CD4-positive, alpha-beta T cell (primary cell): ENCODE measurements at regions not wholly inside any gene's neighbourhood (a gene's known extent, or its start where the extent isn't known, plus 50 kb on each side); places are given as distances from the start of the nearest gene placed in this dataset.

Experiments
- ATAC-seq: fragments of 200-7000 bp; cut with Tn5 transposase; one replicate; pipeline ENCODE4 v1.10.0; 2022; ENCODE audit warnings: mild to moderate bottlenecking; ENCODE audit not compliant: poor library complexity
- CTCF ChIA-PET: fragments of 350-600 bp; sonication (Branson Sonifier 250); formaldehyde crosslinking; loops from one replicate; lab custom pipeline; 2021; ENCODE audit warnings: antibody characterized with exemption, inconsistent platforms; lab: Charles Lee
- POLR2A ChIA-PET: fragments of 350-600 bp; sonication (Branson Sonifier 250); formaldehyde crosslinking; loops from one replicate; lab custom pipeline; 2021; ENCODE audit warnings: antibody characterized with exemption, inconsistent platforms; lab: Charles Lee
- DNase-seq, 14 experiments: peaks; one replicate each; pipeline ENCODE4 v3.0.0-alpha.2; 2013 to 2020; ENCODE audit warnings: mixed read lengths in 2 of 14
- H3K27ac ChIP-seq, 2 donors: one replicate each; pipeline versions ENCODE4 v1.5.1 to v1.7.0; 2013; ENCODE audit warnings: low read length in 2 of 2, low read depth in 1 of 2, mild to moderate bottlenecking in 1 of 2
- H3K27me3 ChIP-seq, 2 experiments: 1 replicate in 1 of 2; 2 replicates in 1 of 2; pipeline versions ENCODE4 v1.6.1 to v1.7.0; 2013; ENCODE audit warnings: low read length in 2 of 2, control low read depth in 1 of 2, mild to moderate bottlenecking in 1 of 2, moderate library complexity in 1 of 2; ENCODE audit not compliant: insufficient read depth in 2 of 2, control insufficient read depth in 1 of 2
- H3K36me3 ChIP-seq: one replicate; pipeline ENCODE4 v1.6.1; 2013; ENCODE audit warnings: low read length, control low read depth; ENCODE audit not compliant: insufficient read depth
- H3K4me1 ChIP-seq: one replicate; pipeline ENCODE4 v1.6.1; 2013; ENCODE audit warnings: low read length, control low read depth; ENCODE audit not compliant: insufficient read depth
- H3K4me3 ChIP-seq: one replicate; pipeline ENCODE4 v1.5.1; 2013; ENCODE audit warnings: mild to moderate bottlenecking, low read length, moderate library complexity
- H3K9me3 ChIP-seq, 2 experiments: 1 replicate in 1 of 2; 2 replicates in 1 of 2; pipeline versions ENCODE4 v1.6.1 to v1.7.0; 2013; ENCODE audit warnings: low read length in 2 of 2, mild to moderate bottlenecking in 2 of 2, control low read depth in 1 of 2, moderate library complexity in 1 of 2; ENCODE audit not compliant: control insufficient read depth in 1 of 2, insufficient read depth in 1 of 2
- H3K27ac Mint-ChIP-seq: one replicate; pipeline ENCODE4 v1.8.0; 2020; ENCODE audit warnings: mixed read lengths
- H3K27me3 Mint-ChIP-seq: one replicate; pipeline ENCODE4 v1.8.0; 2021; ENCODE audit warnings: mixed read lengths
- H3K36me3 Mint-ChIP-seq: one replicate; pipeline ENCODE4 v1.8.0; 2021; ENCODE audit warnings: low read depth, mixed read lengths
- H3K4me1 Mint-ChIP-seq: one replicate; pipeline ENCODE4 v1.8.0; 2021; ENCODE audit warnings: low read depth, mixed read lengths
- H3K4me3 Mint-ChIP-seq: one replicate; pipeline ENCODE4 v1.8.0; 2020; ENCODE audit warnings: mild to moderate bottlenecking, mixed read lengths
- H3K9me3 Mint-ChIP-seq: one replicate; pipeline ENCODE4 v1.8.0; 2020; ENCODE audit warnings: mixed read lengths
- CTCF ChIP-seq: fragments of 200-600 bp; IDR thresholded peaks from one replicate; pipeline ENCODE4 v1.8.0; 2022; ENCODE audit warnings: antibody characterized with exemption, mild to moderate bottlenecking
- intact Hi-C, 2 experiments: fragments of 100-400 bp; cut with DNase I in 1 of 2; cut with micrococcal nuclease in 1 of 2; formaldehyde crosslinking; loops; one replicate each; pipeline versions ENCODE4 v1.15.1 to v1.9.0; 2023 to 2025; cut with DNase I, micrococcal nuclease

- H3K4me3 ChIP-seq = no peak overlapping the region
- H3K27me3 Mint-ChIP-seq = no peaks in the 10 kb centered on the region
- H3K4me1 ChIP-seq = peaks cover 9% of the 10 kb centered on the region
- intact Hi-C loops = no loop called here
- no peak overlapping the region for H3K27ac ChIP-seq
- no peaks in the 10 kb centered on the region for H3K9me3 Mint-ChIP-seq
- H3K36me3 Mint-ChIP-seq = no peaks in the 10 kb centered on the region
- TF ChIP-seq CTCF = no peak
- DNase-seq = no peak
- no peaks in the 10 kb centered on the region for H3K9me3 ChIP-seq
- peaks cover 80% of the 10 kb centered on the region for H3K4me1 Mint-ChIP-seq
- ChIA-PET POLR2A (no interaction called here), CTCF (interaction anchor here (1.3 kb wide), 1 partner anchor 11 kb away, joined by 4 read pairs; no protein-coding TSS in a partner anchor)
- H3K27me3 ChIP-seq = no peaks in the 10 kb centered on the region
- no peaks in the 10 kb centered on the region for H3K36me3 ChIP-seq
- ATAC-seq = no peak
- no peak overlapping the region for H3K27ac Mint-ChIP-seq
- H3K4me3 Mint-ChIP-seq = no peak overlapping the region
Observed at GRCh38 chr1:198917226-198917625, 278.4 kb downstream of the PTPRC start.

- DNase-seq (peak in 1 of 14 experiments; percentile 30), ATAC-seq (no peak)
- no peak overlapping the region for H3K4me3 ChIP-seq
- H3K27ac ChIP-seq = no peak overlapping the region
- CTCF ChIA-PET = no interaction called here
- POLR2A ChIA-PET = interaction anchor here (0.6 to 4.3 kb wide), 3 partner anchors 11 to 290 kb away, joined by 3 to 53 read pairs (median 14); no protein-coding TSS in a partner anchor
- no peaks in the 10 kb centered on the region for H3K27me3 Mint-ChIP-seq
- no peaks in the 10 kb centered on the region for H3K27me3 ChIP-seq
- H3K4me3 Mint-ChIP-seq = peak overlapping the region; percentile 75
- no peaks in the 10 kb centered on the region for H3K9me3 ChIP-seq
- H3K4me1 Mint-ChIP-seq = peaks cover 81% of the 10 kb centered on the region
- no peaks in the 10 kb centered on the region for H3K36me3 ChIP-seq
- H3K4me1 ChIP-seq = peaks cover 10% of the 10 kb centered on the region
- intact Hi-C loops = loop anchor here in 1 of 2 experiments (2.0 kb wide), 1 partner anchor 14 kb away; no protein-coding TSS in a partner anchor
- H3K9me3 Mint-ChIP-seq = no peaks in the 10 kb centered on the region
- H3K27ac Mint-ChIP-seq = peak overlapping the region; percentile 82
- TF ChIP-seq CTCF = no peak
- no peaks in the 10 kb centered on the region for H3K36me3 Mint-ChIP-seq
Observed at GRCh38 chr1:198918920-198919319, 280.1 kb downstream of the PTPRC start.

GRCh38 chr1:198919667-198920398 is 281.0 kb downstream of the PTPRC start:
- Histone ChIP-seq H3K9me3 (no peaks in the 10 kb centered on the region), H3K4me1 (peaks cover 10% of the 10 kb centered on the region), H3K27me3 (no peaks in the 10 kb centered on the region), H3K27ac (peak overlapping the region in 1 of 2 donors; percentile 50), H3K4me3 (peak overlapping the region; percentile 25), H3K36me3 (no peaks in the 10 kb centered on the region)
- H3K27ac Mint-ChIP-seq = peak overlapping the region; percentile 82
- ChIA-PET CTCF (no interaction called here), POLR2A (interaction anchor here (0.6 to 4.3 kb wide), 5 partner anchors 10 to 291 kb away, joined by 3 to 53 read pairs (median 4); no protein-coding TSS in a partner anchor)
- TF ChIP-seq CTCF = no peak
- ATAC-seq (peak; percentile 80), DNase-seq (peak in 3 of 14 experiments; percentile 54 to 58 (median 55))
- no peaks in the 10 kb centered on the region for H3K27me3 Mint-ChIP-seq
- H3K9me3 Mint-ChIP-seq = no peaks in the 10 kb centered on the region
- H3K4me1 Mint-ChIP-seq = peaks cover 83% of the 10 kb centered on the region
- no peaks in the 10 kb centered on the region for H3K36me3 Mint-ChIP-seq
- intact Hi-C loops = loop anchor here in 1 of 2 experiments (2.0 kb wide), 1 partner anchor 13 kb away; no protein-coding TSS in a partner anchor
- H3K4me3 Mint-ChIP-seq = peak overlapping the region; percentile 75
